Gastroesophageal sphincter (tissue), 3 donors: ENCODE measurements at regions not wholly inside any gene's neighbourhood (a gene's known extent, or its start where the extent isn't known, plus 50 kb on each side); places are given as distances from the start of the nearest gene placed in this dataset.

ENCODE experiments used
- CTCF ChIP-seq, 4 experiments: fragments of 200-600 bp in 2 of 4; fragments of 450-650 bp in 2 of 4; sonication (generic) in 1 of 4; IDR thresholded peaks; one replicate each; pipeline ENCODE4 v1.5.1; 2017 to 2019; ENCODE audit warnings: antibody characterized with exemption in 4 of 4, mild to moderate bottlenecking in 2 of 4, moderate library complexity in 2 of 4
- POLR2A ChIP-seq, 2 donors: fragments of 450-650 bp; IDR thresholded peaks; one replicate each; pipeline ENCODE4 v1.6.1; 2017; ENCODE audit warnings: antibody characterized with exemption in 2 of 2, mild to moderate bottlenecking in 2 of 2, moderate library complexity in 1 of 2
- POLR2AphosphoS5 ChIP-seq: sonication (generic); formaldehyde crosslinking; IDR thresholded peaks from one replicate; pipeline ENCODE4 v1.6.1; 2017; ENCODE audit warnings: antibody characterized with exemption

- no peak for TF ChIP-seq CTCF (IDR thresholded peaks at IDR 0.05)
- TF ChIP-seq POLR2AphosphoS5, result no peak
- no peak for TF ChIP-seq POLR2A (IDR thresholded peaks at IDR 0.05)
Observed at GRCh38 chr3:194079702-194080172, 56.2 kb upstream of the HES1 start.
